HUDEP-2 (cell line): ENCODE measurements at regions not wholly inside any gene's neighbourhood (a gene's known extent, or its start where the extent isn't known, plus 50 kb on each side); places are given as distances from the start of the nearest gene placed in this dataset.

Source experiments
- DNase-seq, 76 experiments: peaks; one replicate each; lab custom pipeline; 2025; ENCODE audit not compliant: unreplicated experiment in 76 of 76; lab: John Stamatoyannopoulos, UW

GRCh38 chr12:90172524-90172923 is 463.9 kb upstream of the ATP2B1 start:
- DNase-seq: no peak

DNA sequence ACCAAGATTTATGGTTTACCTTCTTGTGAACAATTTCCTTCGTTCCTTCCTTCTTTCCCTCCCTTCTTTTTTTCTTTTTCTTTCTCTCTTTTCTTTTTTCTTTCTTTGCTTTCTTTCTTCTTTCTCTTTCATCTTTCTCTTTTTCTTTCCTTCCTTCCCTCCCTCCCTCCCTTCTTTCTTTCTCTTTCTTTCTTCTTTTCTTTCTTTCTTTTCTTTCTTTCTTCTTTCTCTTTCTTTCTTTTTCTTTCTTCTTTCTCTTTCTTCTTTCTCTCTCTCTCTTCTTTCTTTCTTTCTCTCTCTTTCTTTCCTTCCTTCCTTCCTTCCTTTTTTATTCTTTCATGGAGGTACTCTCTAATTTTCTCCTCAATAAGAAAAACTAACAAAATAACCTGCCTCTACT is 462.1 kb upstream of the ATP2B1 start:
- DNase-seq: no peak

GRCh38 chr12:90167518-90168208 is 459.0 kb upstream of the ATP2B1 start:
- DNase-seq: no peak

DNA sequence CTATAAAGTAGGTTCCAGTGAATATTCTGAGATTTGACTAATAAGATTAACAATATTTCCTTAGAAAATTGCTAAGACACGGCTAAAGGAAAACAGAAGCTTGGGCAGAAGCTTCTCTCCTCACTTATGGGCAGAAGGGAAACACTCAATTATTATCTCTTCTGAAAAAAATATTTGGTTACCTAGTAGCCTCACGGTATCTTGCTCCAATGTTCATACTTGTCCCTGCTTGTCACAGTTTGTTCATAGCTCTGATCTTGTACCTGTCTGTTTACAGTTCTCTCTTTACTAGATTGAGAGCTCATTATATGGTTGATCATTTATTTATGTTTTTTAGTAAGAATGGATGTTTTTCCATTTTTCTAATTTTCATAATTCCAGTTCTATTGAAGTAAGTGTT is 458.0 kb upstream of the ATP2B1 start:
- DNase-seq: no peak

DNA sequence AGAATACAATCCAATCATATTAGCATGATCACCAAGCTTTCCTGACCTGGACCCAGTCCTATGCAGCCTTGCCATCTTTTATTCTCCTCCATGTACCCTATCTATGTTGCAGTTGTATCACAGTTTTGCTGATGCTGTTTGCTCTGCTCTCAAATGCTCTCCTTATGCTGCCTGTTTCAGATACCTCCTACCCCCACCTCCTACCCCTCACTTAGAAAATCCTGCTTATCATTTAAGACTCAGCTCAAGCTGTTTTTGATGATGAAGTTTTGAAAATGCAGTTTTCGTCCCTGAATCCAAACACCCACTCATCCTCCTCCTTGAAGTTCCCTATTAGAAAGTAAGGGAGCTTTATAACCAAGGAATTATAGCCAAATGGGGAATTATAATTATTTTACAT is 457.4 kb upstream of the ATP2B1 start:
- DNase-seq: no peak

DNA sequence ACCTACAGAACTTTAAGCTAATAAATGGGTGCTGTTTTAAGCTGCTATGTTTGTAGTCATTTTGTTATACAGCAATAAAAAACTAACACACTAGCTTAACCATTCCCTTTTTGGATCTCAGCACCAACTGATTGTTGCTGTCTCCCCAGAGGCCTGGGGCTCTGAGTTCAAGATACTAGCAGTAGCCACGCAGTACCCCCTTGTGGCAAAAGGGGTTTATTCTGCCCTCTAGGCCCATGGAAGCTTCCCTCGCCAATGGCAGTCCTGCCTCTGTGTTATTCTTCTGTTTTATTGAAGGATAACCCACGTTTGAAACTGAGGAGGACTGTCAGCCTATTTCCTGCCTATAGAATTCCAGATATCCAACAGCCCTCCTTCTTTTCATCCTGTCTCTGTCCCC is 455.3 kb upstream of the ATP2B1 start:
- DNase-seq: no peak

DNA sequence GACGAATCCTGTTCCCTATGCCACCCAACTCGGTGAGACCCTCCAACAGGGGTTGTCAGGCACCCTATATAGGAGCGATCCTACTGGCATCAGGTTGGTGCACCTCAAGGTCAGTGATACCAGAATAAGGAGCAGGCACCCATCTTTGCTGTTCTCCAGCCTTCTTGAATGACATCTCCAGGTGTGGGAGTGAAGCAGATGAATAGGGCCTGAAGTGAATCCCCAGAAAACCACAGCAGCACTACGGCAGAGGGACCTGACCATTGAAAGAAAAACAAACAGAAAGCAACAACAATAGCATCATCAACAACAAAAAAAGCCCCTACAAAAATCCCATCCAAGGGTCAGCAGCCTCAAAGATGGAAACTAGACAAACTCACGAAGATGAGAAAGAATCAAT is 445.2 kb upstream of the ATP2B1 start:
- no peak for DNase-seq

- DNase-seq: no peak
Observed at GRCh38 chr12:90152897-90153624, 444.4 kb upstream of the ATP2B1 start.

GRCh38 chr12:90151491-90152015 is 442.9 kb upstream of the ATP2B1 start:
- DNase-seq: no peak

- DNase-seq: no peak
Observed at GRCh38 chr12:90149453-90149852, 440.8 kb upstream of the ATP2B1 start.

DNA sequence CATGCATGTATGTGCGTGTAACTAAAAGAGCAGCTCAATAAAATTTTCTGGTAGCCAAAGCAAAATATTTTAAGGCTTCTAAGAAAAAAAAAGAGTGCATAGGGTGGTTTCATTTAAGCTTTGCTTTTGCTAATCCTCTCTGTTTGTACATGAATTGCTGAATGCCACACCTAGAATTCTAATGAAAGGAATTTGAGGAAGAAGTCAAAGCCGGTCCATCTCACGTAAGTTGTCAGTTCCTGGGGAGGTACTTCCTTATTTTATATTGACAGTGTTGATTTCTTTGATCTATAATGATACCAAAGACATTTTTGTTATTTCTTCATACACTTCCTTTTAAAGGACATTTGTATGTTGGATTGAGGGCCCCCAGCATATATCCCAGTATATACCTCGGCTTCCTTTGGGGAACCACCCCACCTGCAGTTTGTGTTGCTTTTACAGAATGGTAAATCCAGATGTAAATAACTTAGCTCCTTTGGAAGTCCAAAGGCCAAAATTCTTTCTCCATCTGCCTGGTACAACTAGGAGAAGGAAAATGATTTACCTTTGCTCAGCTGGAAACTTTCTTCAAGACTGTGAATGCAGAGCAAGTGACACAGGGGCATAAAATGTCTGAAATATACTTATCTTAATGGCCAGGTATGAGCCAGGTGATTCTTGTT is 420.9 kb upstream of the ATP2B1 start:
- DNase-seq: no peak

- DNase-seq: no peak
Observed at GRCh38 chr12:90128526-90128925, 419.9 kb upstream of the ATP2B1 start.

- no peak for DNase-seq
Observed at GRCh38 chr12:90126125-90126524, 417.5 kb upstream of the ATP2B1 start.

- no peak for DNase-seq
Observed at GRCh38 chr12:90124914-90125313, 416.3 kb upstream of the ATP2B1 start.

- DNase-seq: no peak
Observed at GRCh38 chr12:90124289-90124688, 415.7 kb upstream of the ATP2B1 start.

- no peak for DNase-seq
Observed at GRCh38 chr12:90122681-90123080, 414.0 kb upstream of the ATP2B1 start.

DNA sequence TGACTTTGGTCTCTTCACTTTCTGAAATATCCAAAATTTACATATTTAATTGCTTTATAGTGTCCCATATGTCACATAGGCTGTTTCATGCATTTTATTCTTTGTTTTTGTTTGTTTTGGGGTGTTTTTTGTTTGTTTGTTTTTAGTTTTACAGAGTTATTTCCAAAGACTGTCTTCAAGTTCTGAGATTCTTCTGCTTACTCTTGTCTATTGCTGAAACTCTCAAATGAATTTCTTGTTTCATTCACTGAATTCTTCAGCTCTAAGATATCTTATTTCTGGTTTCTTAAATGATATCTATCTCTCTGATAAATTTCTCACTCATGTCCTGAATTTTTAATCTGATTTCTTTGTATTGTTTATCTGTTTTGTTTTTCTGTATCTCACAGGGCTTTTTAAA is 412.0 kb upstream of the ATP2B1 start:
- no peak for DNase-seq

GRCh38 chr12:90112666-90113065 is 404.0 kb upstream of the ATP2B1 start:
- no peak for DNase-seq

GRCh38 chr12:90111791-90112580 is 403.3 kb upstream of the ATP2B1 start:
- no peak for DNase-seq

- DNase-seq: no peak
Observed at GRCh38 chr12:90106568-90106967, 397.9 kb upstream of the ATP2B1 start.
